ENCODE measurements at regions not wholly inside any gene's neighbourhood (a gene's known extent, or its start where the extent isn't known, plus 50 kb on each side); places are given as distances from the start of the nearest gene placed in this dataset.
"Not testable (repeated sequence)": the region's sequence is repeated elsewhere in the genome, so short reads cannot be mapped to it uniquely, and the experiment has no call there.

GRCh38 chr2:18063826-18064470 lies 185.5 kb downstream of the KCNS3 start:
- no peak for DNase-seq

- DNase-seq: no peak
Measured at GRCh38 chr2:18062892-18063291, 184.4 kb downstream of the KCNS3 start.

- DNase-seq: no peak
Measured at GRCh38 chr2:18061717-18062116, 183.2 kb downstream of the KCNS3 start.

DNA sequence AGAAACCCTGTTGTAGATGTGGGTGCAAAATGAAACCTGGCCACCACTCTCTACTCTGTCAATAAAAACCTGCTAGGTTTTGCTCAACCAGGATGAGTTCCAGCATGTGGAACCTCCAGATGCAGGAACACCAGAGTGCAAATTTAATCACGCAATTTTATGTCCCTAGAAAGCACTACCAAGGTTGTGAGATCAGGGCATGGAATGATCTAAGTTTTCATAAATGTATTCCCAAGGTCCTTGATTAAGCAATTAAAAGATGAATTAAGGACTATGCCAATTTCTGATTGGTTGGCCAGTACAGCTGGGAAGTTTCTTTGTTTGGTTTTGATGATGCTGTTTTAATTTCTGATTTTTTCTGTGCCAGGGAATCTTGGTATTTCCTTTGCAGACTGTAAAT lies 179.2 kb downstream of the KCNS3 start:
- DNase-seq: no peak

- DNase-seq: no peak
Measured at GRCh38 chr2:18055290-18055689, 176.8 kb downstream of the KCNS3 start.

GRCh38 chr2:18050001-18050400 lies 171.5 kb downstream of the KCNS3 start:
- no peak for DNase-seq

- no peak for DNase-seq
Measured at GRCh38 chr2:18049325-18049724, 170.9 kb downstream of the KCNS3 start.

- DNase-seq: no peak
Measured at GRCh38 chr2:18047896-18048657, 169.6 kb downstream of the KCNS3 start.

DNA sequence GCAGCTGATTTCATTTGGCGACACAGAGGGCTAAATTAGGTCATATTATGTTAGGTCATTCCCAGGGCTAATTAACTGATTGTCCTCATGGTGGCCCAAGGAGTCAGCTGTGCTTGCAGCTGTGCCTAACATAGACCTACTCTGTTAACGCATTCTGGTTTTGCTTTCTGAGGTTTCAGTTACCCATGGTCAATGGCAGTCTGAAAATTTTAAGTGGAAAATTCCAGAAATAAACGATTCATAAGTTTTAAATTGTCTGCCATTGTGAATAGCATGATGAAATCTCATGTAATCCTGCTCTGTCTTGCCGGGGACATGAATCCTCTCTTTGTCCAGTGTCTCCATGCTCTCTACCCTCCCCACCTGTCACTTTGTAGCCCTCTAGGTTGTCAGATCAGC lies 168.7 kb downstream of the KCNS3 start:
- no peak for DNase-seq

DNA sequence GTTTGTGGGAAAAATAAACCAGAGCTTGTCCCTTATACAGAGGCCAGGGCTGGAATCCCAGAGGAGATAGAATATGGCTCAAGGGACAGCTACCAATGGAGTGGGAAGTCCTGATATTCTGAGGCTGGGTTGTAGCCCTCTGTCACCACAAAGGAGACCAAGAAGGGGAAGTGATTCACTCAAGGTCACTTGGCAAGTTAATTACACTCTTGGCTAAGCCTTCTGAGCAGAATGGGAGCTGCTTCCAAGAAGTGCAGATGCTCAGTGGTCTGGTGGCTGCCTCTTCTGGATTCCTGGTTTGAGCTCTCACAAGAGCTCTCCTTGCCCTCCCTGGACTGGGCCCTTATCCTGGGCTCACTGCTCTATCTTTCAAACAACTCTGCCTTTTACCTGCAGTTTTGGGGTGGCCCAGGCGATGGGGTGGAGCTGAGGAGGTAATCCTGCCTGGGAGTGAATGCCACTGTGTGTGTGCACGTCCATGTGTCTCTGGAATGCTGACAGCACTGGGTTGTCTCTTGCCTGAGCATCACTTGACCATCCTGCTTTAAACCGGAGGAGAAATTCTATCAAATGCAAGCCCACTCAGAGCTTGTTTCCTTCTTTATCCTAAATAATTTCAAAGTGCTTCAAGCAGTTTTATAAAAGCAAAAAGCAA lies 168.2 kb downstream of the KCNS3 start:
- DNase-seq: no peak

DNA sequence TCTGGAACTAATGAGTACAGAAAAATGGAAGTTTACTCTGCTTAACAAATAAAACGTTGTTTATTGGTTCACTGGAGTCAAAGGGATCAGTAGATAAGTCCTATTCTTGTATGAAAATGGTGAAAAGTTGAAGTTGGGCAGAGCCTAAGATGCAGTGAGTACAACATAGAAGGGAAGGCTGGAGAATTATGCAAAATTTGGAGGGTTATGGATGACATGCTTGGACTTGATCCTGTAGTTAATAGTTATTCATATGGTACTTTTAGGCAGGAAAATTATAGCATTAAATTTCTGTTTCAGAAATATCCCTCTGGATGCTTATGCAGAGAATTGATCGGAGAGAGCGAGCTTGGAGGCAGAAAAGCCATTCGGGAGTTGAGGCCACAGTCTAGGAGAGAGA lies 167.6 kb downstream of the KCNS3 start:
- DNase-seq: no peak

DNA sequence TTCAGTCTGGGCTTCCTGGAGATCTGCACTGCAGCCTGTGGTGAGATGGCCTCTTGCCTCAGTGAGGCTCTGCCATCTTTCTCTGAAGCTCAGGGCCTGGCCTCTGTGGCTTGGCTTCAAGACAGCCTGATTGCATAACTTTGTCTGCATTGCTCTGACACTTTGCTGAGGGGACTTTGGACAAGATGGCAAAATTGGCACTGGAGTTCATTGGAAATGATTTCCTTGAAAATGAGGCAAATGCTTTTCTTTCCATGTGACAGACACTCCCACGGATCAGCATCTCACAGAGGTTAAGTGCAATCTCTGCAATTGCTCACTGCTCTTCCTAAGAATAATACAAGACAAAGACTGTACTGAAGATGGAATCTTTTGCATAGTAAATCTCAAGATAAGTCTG lies 166.8 kb downstream of the KCNS3 start:
- DNase-seq: no peak

- DNase-seq: not testable (repeated sequence)
Measured at GRCh38 chr2:18017381-18017780, 138.9 kb downstream of the KCNS3 start.

GRCh38 chr2:18009891-18010290 lies 131.4 kb downstream of the KCNS3 start:
- DNase-seq: no peak

DNA sequence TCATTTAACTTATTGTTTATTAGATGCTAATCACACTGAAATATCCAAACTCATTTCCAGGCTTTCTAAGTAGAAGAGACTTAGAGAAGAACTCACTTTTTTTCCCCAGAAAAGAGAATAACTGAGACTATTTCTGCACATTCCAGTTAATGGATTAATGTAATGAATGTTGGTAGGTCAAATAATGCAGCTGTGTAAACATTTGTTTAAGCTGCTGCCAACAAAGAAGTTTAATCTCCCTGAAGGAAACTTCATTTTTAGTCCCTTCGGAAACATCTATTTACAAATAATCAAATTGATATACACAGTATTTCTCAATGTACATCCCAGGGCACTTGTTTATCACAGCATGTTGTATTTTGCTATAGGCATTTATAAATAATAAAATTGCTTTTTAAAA lies 126.9 kb downstream of the KCNS3 start:
- DNase-seq: no peak

DNA sequence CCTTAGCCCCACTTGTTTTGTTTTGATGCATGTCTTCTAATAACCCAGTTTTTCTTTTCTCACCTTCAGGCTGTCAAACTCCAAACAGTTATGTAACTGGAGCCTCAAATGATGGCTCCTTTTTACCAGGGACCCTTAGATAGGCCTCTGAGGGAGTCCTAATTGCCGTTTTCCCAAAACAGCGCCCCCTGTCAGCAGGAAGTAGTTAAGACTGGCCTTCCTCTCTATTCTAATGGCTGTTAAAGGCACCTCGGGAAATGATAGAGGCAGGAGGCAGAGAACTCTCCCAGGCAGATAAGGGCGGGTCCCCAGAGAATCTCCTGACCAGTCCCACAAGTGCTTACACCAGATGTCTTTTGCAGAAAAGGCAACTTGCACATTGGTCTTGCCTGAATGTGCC lies 123.2 kb downstream of the KCNS3 start:
- DNase-seq: no peak

DNA sequence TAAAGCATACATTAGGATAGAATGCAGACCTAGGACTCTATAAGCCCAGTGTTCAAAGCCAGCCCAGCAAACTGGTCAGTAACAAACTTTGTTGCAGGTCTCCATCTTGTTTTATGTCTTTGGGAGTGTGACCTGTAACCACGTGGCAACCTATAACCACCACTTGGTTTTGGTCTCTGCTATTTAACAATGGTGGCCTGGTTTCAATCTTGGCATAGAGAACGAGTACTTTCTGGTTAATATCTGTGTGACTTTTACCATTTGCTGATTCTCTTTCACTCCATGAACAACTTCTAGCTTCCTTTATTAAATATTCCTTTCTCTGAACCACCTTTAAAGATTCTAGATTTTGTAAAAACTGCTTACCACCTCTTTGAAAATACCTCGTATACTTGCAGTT lies 118.5 kb downstream of the KCNS3 start:
- DNase-seq: no peak

DNA sequence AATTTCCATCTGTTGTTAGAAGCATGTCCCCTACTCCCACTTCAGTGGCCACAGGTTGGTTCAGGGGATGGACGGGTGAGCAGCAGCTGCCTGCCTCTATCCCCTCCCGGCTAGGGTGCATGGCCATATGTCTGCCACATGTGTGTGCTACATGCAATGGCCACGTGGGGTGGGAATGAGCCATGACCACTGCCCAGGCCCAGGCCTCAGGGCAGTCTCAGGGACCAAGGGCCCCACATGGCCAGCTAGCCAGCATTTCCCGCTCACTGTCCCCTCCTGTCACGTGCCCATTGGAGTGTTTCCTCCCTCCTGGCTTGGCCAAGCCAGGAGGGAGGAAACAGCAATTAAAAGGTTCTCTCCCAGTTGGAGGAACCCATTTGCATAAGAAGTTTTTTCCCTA lies 117.1 kb downstream of the KCNS3 start:
- no peak for DNase-seq

Data from activated CD4-positive, alpha-beta T cell treated with anti-CD3 and anti-CD28 coated beads for 4 hours (primary cell).